ENCODE measurements at regions not wholly inside any gene's neighbourhood (a gene's known extent, or its start where the extent isn't known, plus 50 kb on each side); places are given as distances from the start of the nearest gene placed in this dataset.

GRCh38 chr4:144574000-144574399 lies 72.0 kb upstream of the HHIP start:
- TF ChIP-seq CTCF (conservative IDR thresholded peaks at IDR 0.05 in 1 of 2, IDR thresholded peaks at IDR 0.05 in 1 of 2; ENCODE audit: extremely low read depth in 1 of 2, insufficient read depth in 1 of 2, low read depth in 1 of 2, low read length in 2 of 2) (no peak), EZH2 (IDR thresholded peaks at IDR 0.05; ENCODE audit: borderline replicate concordance, low read length) (no peak)
